HL-60 (cell line): ENCODE measurements at regions not wholly inside any gene's neighbourhood (a gene's known extent, or its start where the extent isn't known, plus 50 kb on each side); places are given as distances from the start of the nearest gene placed in this dataset.

Experiments
- DNase-seq, 2 experiments: peaks; one replicate each; pipeline ENCODE4 v3.0.0-alpha.2; 2010 to 2020; ENCODE audit warnings: low read depth in 1 of 2, low spot score in 1 of 2
- H3K27ac ChIP-seq: fragments of 250-450 bp; sonication (Bioruptor Pico); replicated peaks from 2 replicates; pipeline ENCODE4 v1.5.1; 2020; ENCODE audit warnings: mild to moderate bottlenecking, moderate library complexity
- H3K27me3 ChIP-seq: fragments of 250-450 bp; sonication (Bioruptor Pico); 2 replicates; pipeline ENCODE4 v1.5.1; 2021; ENCODE audit warnings: mild to moderate bottlenecking, moderate library complexity; ENCODE audit not compliant: insufficient read depth, poor library complexity, severe bottlenecking
- H3K4me3 ChIP-seq: replicated peaks from 2 replicates; pipeline ENCODE4 v1.5.1; 2011; ENCODE audit warnings: mild to moderate bottlenecking, control low read depth, low read length; ENCODE audit not compliant: insufficient read depth
- CTCF ChIP-seq: IDR thresholded peaks from one replicate; pipeline ENCODE4 v1.5.1; 2011; ENCODE audit warnings: low read length, control low read depth, inconsistent platforms; ENCODE audit not compliant: insufficient read depth
- GABPA ChIP-seq: IDR thresholded peaks from 2 replicates; pipeline ENCODE4 v1.6.1; 2012; ENCODE audit warnings: low read depth
- POLR2AphosphoS5 ChIP-seq: IDR thresholded peaks from 2 replicates; pipeline ENCODE4 v1.6.1; 2012; ENCODE audit warnings: low read depth
- REST ChIP-seq: IDR thresholded peaks from 2 replicates; pipeline ENCODE4 v1.6.1; 2012; ENCODE audit warnings: low read depth; ENCODE audit not compliant: insufficient replicate concordance
- SPI1 ChIP-seq: IDR thresholded peaks from 2 replicates; pipeline ENCODE4 v1.6.1; 2012; ENCODE audit warnings: low read depth, mild to moderate bottlenecking, borderline replicate concordance

DNA sequence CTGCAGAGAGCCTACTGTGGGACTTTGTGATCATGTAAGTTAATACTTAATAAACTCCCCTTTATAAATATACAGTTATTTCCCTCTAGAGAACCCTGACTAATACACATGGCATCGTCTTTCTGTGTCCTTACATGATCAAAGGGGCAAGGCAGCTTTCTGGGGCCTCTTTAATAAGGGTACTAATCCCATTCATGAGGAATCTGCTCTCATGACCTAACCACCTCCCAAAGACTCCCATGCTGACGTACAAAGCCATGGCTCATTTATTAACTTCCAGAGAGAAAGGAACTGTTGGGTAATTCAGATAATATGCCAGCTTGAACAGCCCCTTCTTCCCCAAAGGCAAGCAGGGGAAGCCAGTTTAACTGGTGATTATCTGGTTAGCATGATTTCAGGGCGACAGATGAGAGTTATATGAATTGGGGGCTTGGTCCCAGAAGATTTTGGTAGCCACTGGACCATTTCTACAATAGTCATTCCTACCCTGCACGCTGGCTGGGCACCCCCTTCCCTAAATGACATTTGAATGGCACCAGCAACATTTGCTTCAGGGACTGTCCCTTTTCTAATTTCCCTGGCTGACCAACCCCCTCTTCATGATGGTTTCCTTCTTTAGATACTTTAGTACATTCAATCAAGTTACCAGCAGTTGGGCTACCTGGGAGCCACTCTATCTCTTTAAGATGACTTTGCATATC is 83.6 kb upstream of the C3orf80 start:
- H3K27ac ChIP-seq, result no peak overlapping the region
- H3K4me3 ChIP-seq, result no peak overlapping the region
- no peak for DNase-seq
- no peaks in the 10 kb centered on the region for H3K27me3 ChIP-seq
- TF ChIP-seq POLR2AphosphoS5 (no peak), GABPA (no peak), SPI1 (no peak), CTCF (no peak), REST (no peak)

GRCh38 chr3:160143482-160143881 is 81.7 kb upstream of the C3orf80 start:
- DNase-seq, result no peak
- TF ChIP-seq REST (no peak), SPI1 (no peak), CTCF (no peak), GABPA (no peak), POLR2AphosphoS5 (no peak)
- Histone ChIP-seq H3K27me3 (no peaks in the 10 kb centered on the region), H3K4me3 (no peak overlapping the region), H3K27ac (no peak overlapping the region)

DNA sequence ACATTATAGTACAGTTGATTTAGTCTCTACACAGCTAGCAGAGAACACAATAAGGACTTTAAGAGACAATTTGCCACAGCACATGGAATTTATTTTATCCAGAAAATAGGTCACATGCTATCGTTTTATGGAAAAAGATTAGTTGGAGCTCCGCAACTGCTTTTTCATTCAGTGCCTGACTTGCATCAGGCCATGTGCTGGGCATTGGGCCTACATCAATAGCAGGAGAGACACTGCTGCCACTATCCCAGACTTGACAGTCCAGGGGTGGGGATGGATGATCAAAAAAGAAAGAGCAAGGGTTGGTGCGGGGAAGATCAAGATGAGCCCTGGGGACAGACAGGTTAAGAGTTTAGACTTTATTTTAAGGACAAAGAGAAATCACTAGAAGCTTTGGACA is 75.2 kb upstream of the C3orf80 start:
- Histone ChIP-seq H3K27ac (no peak overlapping the region), H3K27me3 (no peaks in the 10 kb centered on the region)

More for the DNA sequence above, 75.2 kb upstream of the C3orf80 start:
- DNase-seq, result no peak
- no peak overlapping the region for H3K4me3 ChIP-seq
- TF ChIP-seq POLR2AphosphoS5 (no peak), CTCF (no peak), GABPA (no peak), SPI1 (no peak), REST (no peak)
